GM18511 (cell line): ENCODE measurements at regions not wholly inside any gene's neighbourhood (a gene's known extent, or its start where the extent isn't known, plus 50 kb on each side); places are given as distances from the start of the nearest gene placed in this dataset.
"Not testable (repeated sequence)": the region's sequence is repeated elsewhere in the genome, so short reads cannot be mapped to it uniquely, and the experiment has no call there.

ENCODE experiments used
- ATAC-seq: cut with Tn5 transposase; IDR thresholded peaks from one replicate; pipeline ENCODE4 v1.9.1; 2021; ENCODE audit warnings: mild to moderate bottlenecking, moderate library complexity; ENCODE audit not compliant: unreplicated experiment

- ATAC-seq, result no peak
Measured at GRCh38 chr13:88670509-88670908, 999.3 kb downstream of the SLITRK5 start.

GRCh38 chr13:88674841-88675240 lies 1003.7 kb downstream of the SLITRK5 start:
- no peak for ATAC-seq

- ATAC-seq, result no peak
Measured at GRCh38 chr13:88675347-88675996, 1004.3 kb downstream of the SLITRK5 start.

- ATAC-seq, result no peak
Measured at GRCh38 chr13:88676016-88676415, 1004.8 kb downstream of the SLITRK5 start.

GRCh38 chr13:88685459-88685858 lies 1014.3 kb downstream of the SLITRK5 start:
- ATAC-seq, result no peak

- no peak for ATAC-seq
Measured at GRCh38 chr13:88701551-88701950, 1030.4 kb downstream of the SLITRK5 start.

GRCh38 chr13:88704600-88705275 lies 1033.6 kb downstream of the SLITRK5 start:
- ATAC-seq, result no peak

GRCh38 chr13:88707646-88708045 lies 1036.5 kb downstream of the SLITRK5 start:
- ATAC-seq, result no peak

GRCh38 chr13:88717946-88718345 lies 1046.8 kb downstream of the SLITRK5 start:
- no peak for ATAC-seq

- ATAC-seq, result no peak
Measured at GRCh38 chr13:88718781-88719180, 1047.6 kb downstream of the SLITRK5 start.

- no peak for ATAC-seq
Measured at GRCh38 chr13:88726075-88726474, 1054.9 kb downstream of the SLITRK5 start.

GRCh38 chr13:88727236-88727635 lies 1056.1 kb downstream of the SLITRK5 start:
- ATAC-seq, result not testable (repeated sequence)

GRCh38 chr13:88729605-88730004 lies 1058.4 kb downstream of the SLITRK5 start:
- ATAC-seq, result no peak

GRCh38 chr13:88736026-88736425 lies 1064.9 kb downstream of the SLITRK5 start:
- no peak for ATAC-seq

- no peak for ATAC-seq
Measured at GRCh38 chr13:88739195-88739594, 1068.0 kb downstream of the SLITRK5 start.

- no peak for ATAC-seq
Measured at GRCh38 chr13:88744289-88744688, 1073.1 kb downstream of the SLITRK5 start.

- ATAC-seq, result no peak
Measured at GRCh38 chr13:88745011-88745410, 1073.8 kb downstream of the SLITRK5 start.

- no peak for ATAC-seq
Measured at GRCh38 chr13:88752041-88752440, 1080.9 kb downstream of the SLITRK5 start.

- no peak for ATAC-seq
Measured at GRCh38 chr13:88754141-88754540, 1083.0 kb downstream of the SLITRK5 start.

GRCh38 chr13:88761145-88761544 lies 1090.0 kb downstream of the SLITRK5 start:
- ATAC-seq, result no peak

- ATAC-seq, result no peak
Measured at GRCh38 chr13:88764103-88764502, 1092.9 kb downstream of the SLITRK5 start.

- no peak for ATAC-seq
Measured at GRCh38 chr13:88800505-88800904, 1129.3 kb downstream of the SLITRK5 start.

GRCh38 chr13:88801361-88801760 lies 1130.2 kb downstream of the SLITRK5 start:
- no peak for ATAC-seq
